GM21619 (cell line): ENCODE measurements at regions not wholly inside any gene's neighbourhood (a gene's known extent, or its start where the extent isn't known, plus 50 kb on each side); places are given as distances from the start of the nearest gene placed in this dataset.
"Not testable (repeated sequence)": the region's sequence is repeated elsewhere in the genome, so short reads cannot be mapped to it uniquely, and the experiment has no call there.

Experiments used
- ATAC-seq: cut with Tn5 transposase; IDR thresholded peaks from one replicate; pipeline ENCODE4 v1.9.1; 2021; ENCODE audit not compliant: unreplicated experiment

- ATAC-seq = no peak
Measured at GRCh38 chr9:12204512-12204911, 488.7 kb upstream of the TYRP1 start.

- ATAC-seq = no peak
Measured at GRCh38 chr9:12212860-12213259, 480.3 kb upstream of the TYRP1 start.

- no peak for ATAC-seq
Measured at GRCh38 chr9:12221470-12221869, 471.7 kb upstream of the TYRP1 start.

GRCh38 chr9:12224449-12224848 lies 468.7 kb upstream of the TYRP1 start:
- ATAC-seq = no peak

- ATAC-seq = no peak
Measured at GRCh38 chr9:12230708-12231107, 462.5 kb upstream of the TYRP1 start.

GRCh38 chr9:12231832-12232231 lies 461.4 kb upstream of the TYRP1 start:
- no peak for ATAC-seq

- ATAC-seq = no peak
Measured at GRCh38 chr9:12232836-12233235, 460.3 kb upstream of the TYRP1 start.

GRCh38 chr9:12253941-12254340 lies 439.2 kb upstream of the TYRP1 start:
- no peak for ATAC-seq

GRCh38 chr9:12266758-12267157 lies 426.4 kb upstream of the TYRP1 start:
- ATAC-seq = no peak

GRCh38 chr9:12271421-12271891 lies 421.7 kb upstream of the TYRP1 start:
- ATAC-seq = no peak

GRCh38 chr9:12272471-12273120 lies 420.6 kb upstream of the TYRP1 start:
- ATAC-seq = no peak

GRCh38 chr9:12274577-12274976 lies 418.6 kb upstream of the TYRP1 start:
- ATAC-seq = no peak

- no peak for ATAC-seq
Measured at GRCh38 chr9:12276505-12276904, 416.7 kb upstream of the TYRP1 start.

- ATAC-seq = no peak
Measured at GRCh38 chr9:12289711-12290110, 403.5 kb upstream of the TYRP1 start.

GRCh38 chr9:12290166-12290869 lies 402.9 kb upstream of the TYRP1 start:
- no peak for ATAC-seq

- ATAC-seq = no peak
Measured at GRCh38 chr9:12305211-12305610, 388.0 kb upstream of the TYRP1 start.

- no peak for ATAC-seq
Measured at GRCh38 chr9:12314589-12314988, 378.6 kb upstream of the TYRP1 start.

- no peak for ATAC-seq
Measured at GRCh38 chr9:12318732-12319685, 374.2 kb upstream of the TYRP1 start.

- no peak for ATAC-seq
Measured at GRCh38 chr9:12329623-12329985, 363.6 kb upstream of the TYRP1 start.

- ATAC-seq = not testable (repeated sequence)
Measured at GRCh38 chr9:12333966-12334365, 359.2 kb upstream of the TYRP1 start.

- ATAC-seq = no peak
Measured at GRCh38 chr9:12350775-12351174, 342.4 kb upstream of the TYRP1 start.
